ENCODE measurements at regions not wholly inside any gene's neighbourhood (a gene's known extent, or its start where the extent isn't known, plus 50 kb on each side); places are given as distances from the start of the nearest gene placed in this dataset.
"Not testable (repeated sequence)": the region's sequence is repeated elsewhere in the genome, so short reads cannot be mapped to it uniquely, and the experiment has no call there.

DNA sequence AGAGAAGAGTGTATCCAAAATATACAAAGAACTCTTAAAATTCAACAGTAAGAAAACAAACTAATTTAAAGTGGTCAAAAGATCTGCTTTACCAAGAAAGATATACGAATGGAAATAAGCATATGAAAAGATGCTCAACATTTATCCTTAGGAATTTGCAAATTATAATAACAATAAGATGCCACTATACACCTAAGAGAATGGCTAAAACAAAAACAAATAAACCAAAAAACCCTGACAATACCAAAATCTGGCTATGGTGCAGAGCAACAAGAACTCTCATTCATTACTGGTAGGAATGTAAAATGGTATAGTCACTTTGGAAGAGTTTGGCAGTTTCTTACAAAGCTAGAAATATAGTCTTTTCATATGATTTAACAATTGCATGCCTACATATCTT lies 545.7 kb upstream of the AGA start:
- Histone ChIP-seq H3K4me3 (ENCODE audit: low read depth, low read length, poor library complexity, severe bottlenecking) (no peak overlapping the region), H3K9me3 (ENCODE audit: low read depth, low read length, poor library complexity, severe bottlenecking) (no peaks in the 10 kb centered on the region), H3K27me3 (replicated peaks; ENCODE audit: insufficient read depth, low read depth, low read length, poor library complexity) (no peaks in the 10 kb centered on the region), H3K27ac (ENCODE audit: low read depth, low read length, poor library complexity, severe bottlenecking) (no peak overlapping the region), H3K4me1 (ENCODE audit: insufficient read depth, low read length, poor library complexity, severe bottlenecking) (no peaks in the 10 kb centered on the region), H3K36me3 (ENCODE audit: insufficient read depth, low read length, poor library complexity, severe bottlenecking) (no peaks in the 10 kb centered on the region)
- TF ChIP-seq, protein P1, sequence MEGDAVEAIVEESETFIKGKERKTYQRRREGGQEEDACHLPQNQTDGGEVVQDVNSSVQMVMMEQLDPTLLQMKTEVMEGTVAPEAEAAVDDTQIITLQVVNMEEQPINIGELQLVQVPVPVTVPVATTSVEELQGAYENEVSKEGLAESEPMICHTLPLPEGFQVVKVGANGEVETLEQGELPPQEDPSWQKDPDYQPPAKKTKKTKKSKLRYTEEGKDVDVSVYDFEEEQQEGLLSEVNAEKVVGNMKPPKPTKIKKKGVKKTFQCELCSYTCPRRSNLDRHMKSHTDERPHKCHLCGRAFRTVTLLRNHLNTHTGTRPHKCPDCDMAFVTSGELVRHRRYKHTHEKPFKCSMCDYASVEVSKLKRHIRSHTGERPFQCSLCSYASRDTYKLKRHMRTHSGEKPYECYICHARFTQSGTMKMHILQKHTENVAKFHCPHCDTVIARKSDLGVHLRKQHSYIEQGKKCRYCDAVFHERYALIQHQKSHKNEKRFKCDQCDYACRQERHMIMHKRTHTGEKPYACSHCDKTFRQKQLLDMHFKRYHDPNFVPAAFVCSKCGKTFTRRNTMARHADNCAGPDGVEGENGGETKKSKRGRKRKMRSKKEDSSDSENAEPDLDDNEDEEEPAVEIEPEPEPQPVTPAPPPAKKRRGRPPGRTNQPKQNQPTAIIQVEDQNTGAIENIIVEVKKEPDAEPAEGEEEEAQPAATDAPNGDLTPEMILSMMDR (conservative IDR thresholded peaks at IDR 0.05; ENCODE audit: low read depth, low read length) = no peak
- no peak for TF ChIP-seq EZH2 (IDR thresholded peaks at IDR 0.05; ENCODE audit: borderline replicate concordance, low read depth, low read length, poor library complexity, severe bottlenecking)
- intact Hi-C loops (cut with micrococcal nuclease; ENCODE audit: unreplicated experiment) = no loop called here
- ChIA-PET POLR2A (ENCODE audit: low non-redundant PET) (no interaction called here), CTCF (no interaction called here)
- DNase-seq (ENCODE audit: low spot score) = no peak
- BruUV-seq (replicated peaks) = no TSS peak

DNA sequence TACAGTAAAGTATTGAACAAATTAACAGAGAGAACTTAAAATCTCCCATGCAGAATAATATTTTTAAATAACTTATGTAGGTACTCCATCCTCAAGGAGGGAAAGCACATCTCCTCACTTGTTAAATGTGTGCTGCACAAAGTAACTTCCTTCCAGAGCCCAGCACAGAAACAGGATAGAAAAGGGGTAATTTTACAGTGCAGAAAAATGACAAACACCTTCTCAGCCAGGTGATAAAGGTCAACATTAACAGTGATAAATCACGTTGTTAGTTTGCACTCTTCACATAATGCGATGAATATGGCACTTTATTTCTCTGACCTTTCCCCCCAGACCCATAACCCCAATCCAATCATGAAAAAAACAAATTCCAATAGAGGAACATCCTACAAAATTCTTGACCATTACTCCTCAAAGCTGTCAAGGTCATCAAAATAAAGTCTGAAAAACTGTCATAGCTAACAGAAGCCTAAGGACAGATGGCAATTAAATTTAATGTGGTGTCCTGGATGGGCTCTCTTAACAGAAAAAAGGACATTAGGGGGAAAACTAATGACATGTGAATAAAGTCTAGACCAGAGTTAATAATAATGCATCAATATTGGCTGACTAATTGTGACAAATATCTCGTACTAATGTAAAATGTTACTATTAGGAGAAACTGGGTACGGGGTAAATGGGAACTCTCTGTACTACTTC lies 547.4 kb upstream of the AGA start:
- Histone ChIP-seq H3K4me3 (ENCODE audit: low read depth, low read length, poor library complexity, severe bottlenecking) (no peak overlapping the region), H3K9me3 (ENCODE audit: low read depth, low read length, poor library complexity, severe bottlenecking) (no peaks in the 10 kb centered on the region), H3K27me3 (replicated peaks; ENCODE audit: insufficient read depth, low read depth, low read length, poor library complexity) (no peaks in the 10 kb centered on the region), H3K36me3 (ENCODE audit: insufficient read depth, low read length, poor library complexity, severe bottlenecking) (no peaks in the 10 kb centered on the region), H3K27ac (ENCODE audit: low read depth, low read length, poor library complexity, severe bottlenecking) (no peak overlapping the region), H3K4me1 (ENCODE audit: insufficient read depth, low read length, poor library complexity, severe bottlenecking) (no peaks in the 10 kb centered on the region)
- ChIA-PET POLR2A (ENCODE audit: low non-redundant PET) (no interaction called here), CTCF (no interaction called here)
- no peak for TF ChIP-seq EZH2 (IDR thresholded peaks at IDR 0.05; ENCODE audit: borderline replicate concordance, low read depth, low read length, poor library complexity, severe bottlenecking)
- DNase-seq (ENCODE audit: low spot score) = no peak
- intact Hi-C loops (cut with micrococcal nuclease; ENCODE audit: unreplicated experiment) = no loop called here
- no TSS peak for BruUV-seq (replicated peaks)

DNA sequence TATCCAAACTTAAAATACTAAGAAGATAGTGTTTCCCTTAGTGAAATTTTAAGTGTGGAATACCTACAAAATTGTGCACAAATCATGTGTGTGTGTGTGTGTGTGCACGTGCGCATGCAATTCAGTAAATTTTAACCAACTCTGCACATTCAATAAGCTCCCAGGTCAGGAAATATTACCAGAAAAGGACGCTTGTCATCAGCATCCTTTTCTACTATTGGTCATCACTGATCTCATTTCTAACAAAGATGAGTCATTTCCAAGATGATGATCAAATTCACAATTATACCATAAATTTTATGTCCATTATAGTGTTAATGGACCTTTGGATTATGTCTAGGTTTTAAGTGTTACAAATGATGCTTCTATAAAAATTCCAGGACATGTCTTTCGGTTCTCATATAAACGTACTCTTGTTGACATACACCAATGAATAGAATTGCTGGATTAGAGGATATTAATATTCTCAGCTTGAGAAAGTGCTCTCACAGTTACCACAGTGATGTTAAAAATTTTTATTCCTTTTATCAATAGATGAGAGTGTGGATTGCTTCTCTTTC lies 560.9 kb upstream of the AGA start:
- intact Hi-C loops (cut with micrococcal nuclease; ENCODE audit: unreplicated experiment) = no loop called here
- Histone ChIP-seq H3K9me3 (ENCODE audit: low read depth, low read length, poor library complexity, severe bottlenecking) (peaks cover 16% of the 10 kb centered on the region), H3K27ac (ENCODE audit: low read depth, low read length, poor library complexity, severe bottlenecking) (no peak overlapping the region), H3K36me3 (ENCODE audit: insufficient read depth, low read length, poor library complexity, severe bottlenecking) (no peaks in the 10 kb centered on the region), H3K4me3 (ENCODE audit: low read depth, low read length, poor library complexity, severe bottlenecking) (no peak overlapping the region), H3K27me3 (replicated peaks; ENCODE audit: insufficient read depth, low read depth, low read length, poor library complexity) (no peaks in the 10 kb centered on the region), H3K4me1 (ENCODE audit: insufficient read depth, low read length, poor library complexity, severe bottlenecking) (no peaks in the 10 kb centered on the region)
- ChIA-PET CTCF (no interaction called here), POLR2A (ENCODE audit: low non-redundant PET) (no interaction called here)
- TF ChIP-seq, protein P1 (conservative IDR thresholded peaks at IDR 0.05; ENCODE audit: low read depth, low read length) = no peak
- no peak for TF ChIP-seq EZH2 (IDR thresholded peaks at IDR 0.05; ENCODE audit: borderline replicate concordance, low read depth, low read length, poor library complexity, severe bottlenecking)
- no TSS peak for BruUV-seq (replicated peaks)
- DNase-seq (ENCODE audit: low spot score) = no peak

DNA sequence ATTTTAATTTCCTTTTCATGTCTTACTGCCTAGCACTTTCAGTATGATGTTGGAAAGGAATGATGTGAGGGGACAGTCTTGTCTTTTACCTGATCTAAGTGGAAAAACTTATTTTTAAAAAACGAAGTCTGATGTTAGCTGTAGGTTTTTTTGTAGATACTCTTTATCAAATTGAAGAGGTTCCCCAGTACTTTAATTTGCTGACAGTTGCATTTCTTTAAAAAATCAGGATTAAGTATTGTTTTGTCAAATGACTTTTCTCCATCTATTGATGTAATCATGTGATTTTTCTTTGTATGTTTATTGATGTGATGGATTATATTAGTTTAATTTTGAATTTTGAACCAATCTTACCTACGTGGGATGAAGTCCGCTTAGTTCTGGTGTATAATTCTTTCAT lies 568.4 kb upstream of the AGA start:
- ChIA-PET POLR2A (ENCODE audit: low non-redundant PET) (no interaction called here), CTCF (no interaction called here)
- Histone ChIP-seq H3K9me3 (ENCODE audit: low read depth, low read length, poor library complexity, severe bottlenecking) (no peaks in the 10 kb centered on the region), H3K36me3 (ENCODE audit: insufficient read depth, low read length, poor library complexity, severe bottlenecking) (no peaks in the 10 kb centered on the region), H3K4me3 (ENCODE audit: low read depth, low read length, poor library complexity, severe bottlenecking) (no peak overlapping the region), H3K4me1 (ENCODE audit: insufficient read depth, low read length, poor library complexity, severe bottlenecking) (no peaks in the 10 kb centered on the region), H3K27ac (ENCODE audit: low read depth, low read length, poor library complexity, severe bottlenecking) (no peak overlapping the region), H3K27me3 (replicated peaks; ENCODE audit: insufficient read depth, low read depth, low read length, poor library complexity) (no peaks in the 10 kb centered on the region)
- TF ChIP-seq, protein P1 (conservative IDR thresholded peaks at IDR 0.05; ENCODE audit: low read depth, low read length) = no peak
- no peak for TF ChIP-seq EZH2 (IDR thresholded peaks at IDR 0.05; ENCODE audit: borderline replicate concordance, low read depth, low read length, poor library complexity, severe bottlenecking)
- BruUV-seq (replicated peaks) = no TSS peak
- DNase-seq (ENCODE audit: low spot score) = no peak
- intact Hi-C loops (cut with micrococcal nuclease; ENCODE audit: unreplicated experiment) = no loop called here

DNA sequence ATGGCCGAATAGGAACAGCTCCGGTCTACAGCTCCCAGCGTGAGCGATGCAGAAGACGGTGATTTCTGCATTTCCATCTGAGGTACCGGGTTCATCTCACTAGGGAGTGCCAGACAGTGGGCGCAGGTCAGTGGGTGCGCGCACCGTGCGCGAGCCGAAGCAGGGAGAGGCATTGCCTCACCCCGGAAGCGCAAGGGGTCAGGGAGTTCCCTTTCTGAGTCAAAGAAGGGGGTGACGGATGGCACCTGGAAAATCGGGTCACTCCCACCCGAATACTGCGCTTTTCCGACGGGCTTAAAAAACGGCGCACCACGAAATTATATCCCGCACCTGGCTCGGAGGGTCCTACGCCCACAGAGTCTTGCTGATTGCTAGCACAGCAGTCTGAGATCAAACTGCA lies 572.8 kb upstream of the AGA start:
- H3K27me3 ChIP-seq (replicated peaks; ENCODE audit: insufficient read depth, low read depth, low read length, poor library complexity); intact Hi-C loops (cut with micrococcal nuclease; ENCODE audit: unreplicated experiment); H3K36me3 ChIP-seq (ENCODE audit: insufficient read depth, low read length, poor library complexity, severe bottlenecking); H3K9me3 ChIP-seq (ENCODE audit: low read depth, low read length, poor library complexity, severe bottlenecking); H3K4me1 ChIP-seq (ENCODE audit: insufficient read depth, low read length, poor library complexity, severe bottlenecking); CTCF ChIA-PET; H3K4me3 ChIP-seq (ENCODE audit: low read depth, low read length, poor library complexity, severe bottlenecking); H3K27ac ChIP-seq (ENCODE audit: low read depth, low read length, poor library complexity, severe bottlenecking); DNase-seq (ENCODE audit: low spot score); BruUV-seq (replicated peaks); POLR2A ChIA-PET (ENCODE audit: low non-redundant PET): not testable (repeated sequence)
